ENCODE measurements at regions not wholly inside any gene's neighbourhood (a gene's known extent, or its start where the extent isn't known, plus 50 kb on each side); places are given as distances from the start of the nearest gene placed in this dataset.

- DNase-seq (ENCODE audit: low read depth), result no peak
Measured at GRCh38 chr2:824954-825353, 125.7 kb upstream of the SNTG2 start.

GRCh38 chr2:824524-824923, 126.1 kb upstream of the SNTG2 start:
- DNase-seq (ENCODE audit: low read depth), result no peak

- DNase-seq (ENCODE audit: low read depth), result no peak
Measured at GRCh38 chr2:821546-821945, 129.1 kb upstream of the SNTG2 start.

- DNase-seq (ENCODE audit: low read depth), result no peak
Measured at GRCh38 chr2:819601-820000, 131.0 kb upstream of the SNTG2 start.

GRCh38 chr2:819121-819520, 131.5 kb upstream of the SNTG2 start:
- no peak for DNase-seq (ENCODE audit: low read depth)

GRCh38 chr2:817336-818015, 133.2 kb upstream of the SNTG2 start:
- no peak for DNase-seq (ENCODE audit: low read depth)

- no peak for DNase-seq (ENCODE audit: low read depth)
Measured at GRCh38 chr2:816278-816677, 134.4 kb upstream of the SNTG2 start.

GRCh38 chr2:810397-810796, 133.2 kb upstream of the TMEM18 start:
- DNase-seq (ENCODE audit: low read depth), result no peak

- DNase-seq (ENCODE audit: low read depth), result no peak
Measured at GRCh38 chr2:807300-807699, 130.1 kb upstream of the TMEM18 start.

GRCh38 chr2:805664-806063, 128.5 kb upstream of the TMEM18 start:
- no peak for DNase-seq (ENCODE audit: low read depth)

GRCh38 chr2:797993-798392, 120.8 kb upstream of the TMEM18 start:
- DNase-seq (ENCODE audit: low read depth), result no peak

- no peak for DNase-seq (ENCODE audit: low read depth)
Measured at GRCh38 chr2:797556-797955, 120.3 kb upstream of the TMEM18 start.

GRCh38 chr2:796141-796985, 119.2 kb upstream of the TMEM18 start:
- DNase-seq (ENCODE audit: low read depth), result no peak

- no peak for DNase-seq (ENCODE audit: low read depth)
Measured at GRCh38 chr2:795531-796041, 118.4 kb upstream of the TMEM18 start.

- DNase-seq (ENCODE audit: low read depth), result no peak
Measured at GRCh38 chr2:794554-795241, 117.5 kb upstream of the TMEM18 start.

GRCh38 chr2:793236-793635, 116.0 kb upstream of the TMEM18 start:
- DNase-seq (ENCODE audit: low read depth), result no peak

GRCh38 chr2:792687-793086, 115.5 kb upstream of the TMEM18 start:
- DNase-seq (ENCODE audit: low read depth), result no peak

GRCh38 chr2:790634-791245, 113.5 kb upstream of the TMEM18 start:
- no peak for DNase-seq (ENCODE audit: low read depth)

GRCh38 chr2:790081-790480, 112.9 kb upstream of the TMEM18 start:
- DNase-seq (ENCODE audit: low read depth), result no peak

- no peak for DNase-seq (ENCODE audit: low read depth)
Measured at GRCh38 chr2:789529-789928, 112.3 kb upstream of the TMEM18 start.

- no peak for DNase-seq (ENCODE audit: low read depth)
Measured at GRCh38 chr2:788227-789032, 111.2 kb upstream of the TMEM18 start.

- no peak for DNase-seq (ENCODE audit: low read depth)
Measured at GRCh38 chr2:784753-785152, 107.5 kb upstream of the TMEM18 start.
